HUDEP-2 (cell line): ENCODE measurements at regions not wholly inside any gene's neighbourhood (a gene's known extent, or its start where the extent isn't known, plus 50 kb on each side); places are given as distances from the start of the nearest gene placed in this dataset.
"Not testable (repeated sequence)": the region's sequence is repeated elsewhere in the genome, so short reads cannot be mapped to it uniquely, and the experiment has no call there.

ENCODE experiments used
- DNase-seq, 76 experiments: peaks; one replicate each; lab custom pipeline; 2025; ENCODE audit not compliant: unreplicated experiment in 76 of 76; lab: John Stamatoyannopoulos, UW

GRCh38 chr4:31667686-31668085 is 947.5 kb downstream of the PCDH7 start:
- no peak for DNase-seq

GRCh38 chr4:31674313-31674947 is 954.3 kb downstream of the PCDH7 start:
- peak in 6 of 76 experiments; percentile 1 to 7 (median 2) for DNase-seq

- no peak for DNase-seq
Measured at GRCh38 chr4:31678356-31678755, 958.2 kb downstream of the PCDH7 start.

GRCh38 chr4:31682796-31683195 is 962.6 kb downstream of the PCDH7 start:
- DNase-seq = no peak

- DNase-seq = no peak
Measured at GRCh38 chr4:31687717-31688342, 967.7 kb downstream of the PCDH7 start.

- DNase-seq = no peak
Measured at GRCh38 chr4:31692399-31692940, 972.3 kb downstream of the PCDH7 start.

- DNase-seq = no peak
Measured at GRCh38 chr4:31701256-31701655, 981.1 kb downstream of the PCDH7 start.

GRCh38 chr4:31702326-31702725 is 982.2 kb downstream of the PCDH7 start:
- DNase-seq = no peak

- DNase-seq = no peak
Measured at GRCh38 chr4:31714238-31714637, 994.1 kb downstream of the PCDH7 start.

GRCh38 chr4:31715302-31715701 is 995.1 kb downstream of the PCDH7 start:
- no peak for DNase-seq

GRCh38 chr4:31727030-31727429 is 1006.9 kb downstream of the PCDH7 start:
- no peak for DNase-seq

- no peak for DNase-seq
Measured at GRCh38 chr4:31735004-31735403, 1014.8 kb downstream of the PCDH7 start.

- DNase-seq = peak in 2 of 76 experiments; percentile 1 to 12
Measured at GRCh38 chr4:31737419-31737818, 1017.2 kb downstream of the PCDH7 start.

GRCh38 chr4:31741326-31741725 is 1021.2 kb downstream of the PCDH7 start:
- DNase-seq = no peak

GRCh38 chr4:31748382-31748781 is 1028.2 kb downstream of the PCDH7 start:
- DNase-seq = no peak

GRCh38 chr4:31750581-31750980 is 1030.4 kb downstream of the PCDH7 start:
- DNase-seq = not testable (repeated sequence)

- DNase-seq = no peak
Measured at GRCh38 chr4:31755751-31756150, 1035.6 kb downstream of the PCDH7 start.

- DNase-seq = no peak
Measured at GRCh38 chr4:31768756-31769155, 1048.6 kb downstream of the PCDH7 start.

- DNase-seq = no peak
Measured at GRCh38 chr4:31783311-31783710, 1063.1 kb downstream of the PCDH7 start.

GRCh38 chr4:31784558-31784957 is 1064.4 kb downstream of the PCDH7 start:
- DNase-seq = no peak

- DNase-seq = no peak
Measured at GRCh38 chr4:31787701-31788100, 1067.5 kb downstream of the PCDH7 start.

- DNase-seq = no peak
Measured at GRCh38 chr4:31788676-31789075, 1068.5 kb downstream of the PCDH7 start.
